ENCODE measurements at regions not wholly inside any gene's neighbourhood (a gene's known extent, or its start where the extent isn't known, plus 50 kb on each side); places are given as distances from the start of the nearest gene placed in this dataset.

GRCh38 chrX:143435916-143436315, 81.4 kb downstream of the SPANXN3 start:
- POLR2A ChIA-PET = no interaction called here
- H3K4me1 Mint-ChIP-seq = no peaks in the 10 kb centered on the region
- ATAC-seq = no peak
- H3K4me3 Mint-ChIP-seq = no peak overlapping the region
- H3K27me3 Mint-ChIP-seq (ENCODE audit: low read depth) = no peaks in the 10 kb centered on the region; the same call in 1 of the 2 replicates
- peaks cover 6% of the 10 kb centered on the region for H3K36me3 Mint-ChIP-seq
- CTCF ChIA-PET = no interaction called here
- peaks cover 33% of the 10 kb centered on the region; the same call in 1 of the 2 replicates for H3K9me3 Mint-ChIP-seq
- no peak for DNase-seq (ENCODE audit: low spot score)
- H3K27ac Mint-ChIP-seq = no peak overlapping the region
- no peak for TF ChIP-seq ZNF396 (CRISPR knock-in tag; IDR thresholded peaks at IDR 0.05; ENCODE audit: borderline replicate concordance)
- TF ChIP-seq IRF2 (CRISPR knock-in tag; IDR thresholded peaks at IDR 0.05; ENCODE audit: borderline replicate concordance, low read depth) = no peak
- TF ChIP-seq ZNF263 (CRISPR knock-in tag; IDR thresholded peaks at IDR 0.05; ENCODE audit: low read depth) = no peak
- no peak for TF ChIP-seq ZNF281 (CRISPR knock-in tag; IDR thresholded peaks at IDR 0.05)
- TF ChIP-seq E2F5 (CRISPR knock-in tag; IDR thresholded peaks at IDR 0.05) = no peak
- no peak for TF ChIP-seq HMGA2 (CRISPR knock-in tag; IDR thresholded peaks at IDR 0.05)
- no peak for TF ChIP-seq FOXP1 (CRISPR knock-in tag; IDR thresholded peaks at IDR 0.05; ENCODE audit: borderline replicate concordance)
- TF ChIP-seq GTF2I (CRISPR knock-in tag; conservative IDR thresholded peaks at IDR 0.05) = no peak
- TF ChIP-seq, protein P1, sequence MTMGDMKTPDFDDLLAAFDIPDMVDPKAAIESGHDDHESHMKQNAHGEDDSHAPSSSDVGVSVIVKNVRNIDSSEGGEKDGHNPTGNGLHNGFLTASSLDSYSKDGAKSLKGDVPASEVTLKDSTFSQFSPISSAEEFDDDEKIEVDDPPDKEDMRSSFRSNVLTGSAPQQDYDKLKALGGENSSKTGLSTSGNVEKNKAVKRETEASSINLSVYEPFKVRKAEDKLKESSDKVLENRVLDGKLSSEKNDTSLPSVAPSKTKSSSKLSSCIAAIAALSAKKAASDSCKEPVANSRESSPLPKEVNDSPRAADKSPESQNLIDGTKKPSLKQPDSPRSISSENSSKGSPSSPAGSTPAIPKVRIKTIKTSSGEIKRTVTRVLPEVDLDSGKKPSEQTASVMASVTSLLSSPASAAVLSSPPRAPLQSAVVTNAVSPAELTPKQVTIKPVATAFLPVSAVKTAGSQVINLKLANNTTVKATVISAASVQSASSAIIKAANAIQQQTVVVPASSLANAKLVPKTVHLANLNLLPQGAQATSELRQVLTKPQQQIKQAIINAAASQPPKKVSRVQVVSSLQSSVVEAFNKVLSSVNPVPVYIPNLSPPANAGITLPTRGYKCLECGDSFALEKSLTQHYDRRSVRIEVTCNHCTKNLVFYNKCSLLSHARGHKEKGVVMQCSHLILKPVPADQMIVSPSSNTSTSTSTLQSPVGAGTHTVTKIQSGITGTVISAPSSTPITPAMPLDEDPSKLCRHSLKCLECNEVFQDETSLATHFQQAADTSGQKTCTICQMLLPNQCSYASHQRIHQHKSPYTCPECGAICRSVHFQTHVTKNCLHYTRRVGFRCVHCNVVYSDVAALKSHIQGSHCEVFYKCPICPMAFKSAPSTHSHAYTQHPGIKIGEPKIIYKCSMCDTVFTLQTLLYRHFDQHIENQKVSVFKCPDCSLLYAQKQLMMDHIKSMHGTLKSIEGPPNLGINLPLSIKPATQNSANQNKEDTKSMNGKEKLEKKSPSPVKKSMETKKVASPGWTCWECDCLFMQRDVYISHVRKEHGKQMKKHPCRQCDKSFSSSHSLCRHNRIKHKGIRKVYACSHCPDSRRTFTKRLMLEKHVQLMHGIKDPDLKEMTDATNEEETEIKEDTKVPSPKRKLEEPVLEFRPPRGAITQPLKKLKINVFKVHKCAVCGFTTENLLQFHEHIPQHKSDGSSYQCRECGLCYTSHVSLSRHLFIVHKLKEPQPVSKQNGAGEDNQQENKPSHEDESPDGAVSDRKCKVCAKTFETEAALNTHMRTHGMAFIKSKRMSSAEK (CRISPR knock-in tag; IDR thresholded peaks at IDR 0.05; ENCODE audit: borderline replicate concordance) = no peak
- TF ChIP-seq, protein P2, sequence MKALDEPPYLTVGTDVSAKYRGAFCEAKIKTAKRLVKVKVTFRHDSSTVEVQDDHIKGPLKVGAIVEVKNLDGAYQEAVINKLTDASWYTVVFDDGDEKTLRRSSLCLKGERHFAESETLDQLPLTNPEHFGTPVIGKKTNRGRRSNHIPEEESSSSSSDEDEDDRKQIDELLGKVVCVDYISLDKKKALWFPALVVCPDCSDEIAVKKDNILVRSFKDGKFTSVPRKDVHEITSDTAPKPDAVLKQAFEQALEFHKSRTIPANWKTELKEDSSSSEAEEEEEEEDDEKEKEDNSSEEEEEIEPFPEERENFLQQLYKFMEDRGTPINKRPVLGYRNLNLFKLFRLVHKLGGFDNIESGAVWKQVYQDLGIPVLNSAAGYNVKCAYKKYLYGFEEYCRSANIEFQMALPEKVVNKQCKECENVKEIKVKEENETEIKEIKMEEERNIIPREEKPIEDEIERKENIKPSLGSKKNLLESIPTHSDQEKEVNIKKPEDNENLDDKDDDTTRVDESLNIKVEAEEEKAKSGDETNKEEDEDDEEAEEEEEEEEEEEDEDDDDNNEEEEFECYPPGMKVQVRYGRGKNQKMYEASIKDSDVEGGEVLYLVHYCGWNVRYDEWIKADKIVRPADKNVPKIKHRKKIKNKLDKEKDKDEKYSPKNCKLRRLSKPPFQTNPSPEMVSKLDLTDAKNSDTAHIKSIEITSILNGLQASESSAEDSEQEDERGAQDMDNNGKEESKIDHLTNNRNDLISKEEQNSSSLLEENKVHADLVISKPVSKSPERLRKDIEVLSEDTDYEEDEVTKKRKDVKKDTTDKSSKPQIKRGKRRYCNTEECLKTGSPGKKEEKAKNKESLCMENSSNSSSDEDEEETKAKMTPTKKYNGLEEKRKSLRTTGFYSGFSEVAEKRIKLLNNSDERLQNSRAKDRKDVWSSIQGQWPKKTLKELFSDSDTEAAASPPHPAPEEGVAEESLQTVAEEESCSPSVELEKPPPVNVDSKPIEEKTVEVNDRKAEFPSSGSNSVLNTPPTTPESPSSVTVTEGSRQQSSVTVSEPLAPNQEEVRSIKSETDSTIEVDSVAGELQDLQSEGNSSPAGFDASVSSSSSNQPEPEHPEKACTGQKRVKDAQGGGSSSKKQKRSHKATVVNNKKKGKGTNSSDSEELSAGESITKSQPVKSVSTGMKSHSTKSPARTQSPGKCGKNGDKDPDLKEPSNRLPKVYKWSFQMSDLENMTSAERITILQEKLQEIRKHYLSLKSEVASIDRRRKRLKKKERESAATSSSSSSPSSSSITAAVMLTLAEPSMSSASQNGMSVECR (CRISPR knock-in tag; IDR thresholded peaks at IDR 0.05; ENCODE audit: borderline replicate concordance) = no peak
- TF ChIP-seq ZNF423 (CRISPR knock-in tag; IDR thresholded peaks at IDR 0.05) = no peak

- Mint-ChIP-seq H3K27me3 (ENCODE audit: low read depth) (no peaks in the 10 kb centered on the region; the same call in 1 of the 2 replicates), H3K27ac (no peak overlapping the region), H3K36me3 (peaks cover 14% of the 10 kb centered on the region; the same call in 1 of the 2 replicates), H3K9me3 (peaks cover 26% of the 10 kb centered on the region), H3K4me1 (no peaks in the 10 kb centered on the region), H3K4me3 (no peak overlapping the region)
- DNase-seq (ENCODE audit: low spot score) = no peak
- no peak for ATAC-seq
- TF ChIP-seq CDX4 (CRISPR knock-in tag; IDR thresholded peaks at IDR 0.05; ENCODE audit: borderline replicate concordance) = no peak
- TF ChIP-seq TEAD4 (CRISPR knock-in tag; IDR thresholded peaks at IDR 0.05) = no peak
- ChIA-PET POLR2A (no interaction called here), CTCF (no interaction called here)
Measured at GRCh38 chrX:143429811-143430210, 87.5 kb downstream of the SPANXN3 start.

Measured in WTC11 (cell line).